A673 (cell line): ENCODE measurements at regions not wholly inside any gene's neighbourhood (a gene's known extent, or its start where the extent isn't known, plus 50 kb on each side); places are given as distances from the start of the nearest gene placed in this dataset.

ENCODE experiments used
- BruUV-seq: library from RNA; stranded (reverse); fragments of 400-500 nt; replicated peaks from 2 replicates; lab custom pipeline; 2021; lab: Mats Ljungman, UMichigan
- CTCF ChIA-PET: fragments of 300-600 bp; sonication (Branson Sonifier 250); formaldehyde crosslinking; loops from one replicate; lab custom pipeline; 2022; ENCODE audit warnings: antibody characterized with exemption; lab: Charles Lee
- POLR2A ChIA-PET: fragments of 300-600 bp; sonication (Branson Sonifier 250); formaldehyde crosslinking; loops from one replicate; lab custom pipeline; 2022; ENCODE audit warnings: antibody characterized with exemption; ENCODE audit not compliant: low non-redundant PET; lab: Charles Lee
- DNase-seq: peaks from one replicate; pipeline ENCODE4 v3.0.0-alpha.2; 2015; ENCODE audit warnings: low spot score
- H3K27ac ChIP-seq: fragments of 200-600 bp; sonication (generic); 2 replicates; pipeline ENCODE4 v1.5.1; 2016; ENCODE audit warnings: mixed run types, low read depth, mild to moderate bottlenecking, mixed read lengths, antibody characterized with exemption, low read length; ENCODE audit not compliant: poor library complexity, severe bottlenecking
- H3K27me3 ChIP-seq: fragments of 200-600 bp; sonication (generic); replicated peaks from 2 replicates; pipeline ENCODE4 v1.6.1; 2017; ENCODE audit warnings: mixed run types, low read depth, mild to moderate bottlenecking, mixed read lengths, antibody characterized with exemption, low read length; ENCODE audit not compliant: insufficient read depth, poor library complexity
- H3K36me3 ChIP-seq: fragments of 200-600 bp; sonication (generic); 2 replicates; pipeline ENCODE4 v1.6.1; 2016; ENCODE audit warnings: mixed run types, mild to moderate bottlenecking, mixed read lengths, antibody characterized with exemption, low read length; ENCODE audit not compliant: insufficient read depth, poor library complexity, severe bottlenecking
- H3K4me1 ChIP-seq: fragments of 200-600 bp; sonication (generic); 2 replicates; pipeline ENCODE4 v1.6.1; 2017; ENCODE audit warnings: mixed run types, mild to moderate bottlenecking, mixed read lengths, antibody characterized with exemption, low read length; ENCODE audit not compliant: insufficient read depth, poor library complexity, severe bottlenecking
- H3K4me3 ChIP-seq: fragments of 200-600 bp; sonication (generic); 2 replicates; pipeline ENCODE4 v1.5.1; 2016; ENCODE audit warnings: low read depth, mixed run types, mild to moderate bottlenecking, mixed read lengths, low read length; ENCODE audit not compliant: poor library complexity, severe bottlenecking
- H3K9me3 ChIP-seq: fragments of 200-600 bp; sonication (generic); 2 replicates; pipeline ENCODE4 v1.6.1; 2016; ENCODE audit warnings: mixed run types, low read depth, mild to moderate bottlenecking, mixed read lengths, antibody characterized with exemption, low read length; ENCODE audit not compliant: poor library complexity, severe bottlenecking
- EZH2 ChIP-seq: fragments of 200-600 bp; sonication (generic); IDR thresholded peaks from 2 replicates; pipeline ENCODE4 v1.6.1; 2017; ENCODE audit warnings: borderline replicate concordance, low read depth, mild to moderate bottlenecking, mixed read lengths, antibody characterized with exemption, low read length; ENCODE audit not compliant: poor library complexity, severe bottlenecking
- intact Hi-C: fragments of 100-400 bp; cut with micrococcal nuclease; formaldehyde crosslinking; loops from one replicate; pipeline ENCODE4 v1.10.0; 2022; ENCODE audit not compliant: unreplicated experiment
- TF ChIP-seq, protein P1 (sequence below): fragments of 300-800, 200-600 bp; sonication (generic); conservative IDR thresholded peaks from 2 replicates; pipeline ENCODE4 v1.5.1; 2017; ENCODE audit warnings: low read depth, mild to moderate bottlenecking, antibody characterized with exemption, low read length, moderate library complexity, mixed read lengths

DNA sequence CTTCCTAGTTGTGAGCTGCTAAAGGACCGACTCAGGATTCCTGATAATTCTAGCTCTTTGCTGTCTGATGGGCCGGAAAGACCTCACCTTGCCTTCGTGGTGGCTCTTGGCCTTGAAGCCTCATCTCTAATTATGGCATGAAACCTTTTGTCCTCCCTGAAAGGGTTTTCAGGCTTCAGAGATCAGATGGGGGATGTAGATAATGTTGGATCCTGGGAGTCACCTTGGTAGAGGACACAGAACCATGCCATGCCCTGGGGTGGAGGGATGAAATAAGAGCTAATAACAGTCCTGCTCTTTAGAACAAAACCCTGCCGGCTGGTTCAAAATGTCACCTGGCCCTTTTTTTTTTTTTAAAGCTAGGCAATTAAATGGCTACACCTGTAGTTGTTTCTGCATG, 50.8 kb upstream of the SYN2 start:
- no peaks in the 10 kb centered on the region for H3K36me3 ChIP-seq
- ChIA-PET POLR2A (no interaction called here), CTCF (no interaction called here)
- peaks cover 11% of the 10 kb centered on the region for H3K27me3 ChIP-seq
- no peak for DNase-seq
- no TSS peak for BruUV-seq
- H3K4me3 ChIP-seq = no peak overlapping the region
- intact Hi-C loops = no loop called here
- H3K27ac ChIP-seq = no peak overlapping the region
- no peak for TF ChIP-seq EZH2
- TF ChIP-seq, protein P1, sequence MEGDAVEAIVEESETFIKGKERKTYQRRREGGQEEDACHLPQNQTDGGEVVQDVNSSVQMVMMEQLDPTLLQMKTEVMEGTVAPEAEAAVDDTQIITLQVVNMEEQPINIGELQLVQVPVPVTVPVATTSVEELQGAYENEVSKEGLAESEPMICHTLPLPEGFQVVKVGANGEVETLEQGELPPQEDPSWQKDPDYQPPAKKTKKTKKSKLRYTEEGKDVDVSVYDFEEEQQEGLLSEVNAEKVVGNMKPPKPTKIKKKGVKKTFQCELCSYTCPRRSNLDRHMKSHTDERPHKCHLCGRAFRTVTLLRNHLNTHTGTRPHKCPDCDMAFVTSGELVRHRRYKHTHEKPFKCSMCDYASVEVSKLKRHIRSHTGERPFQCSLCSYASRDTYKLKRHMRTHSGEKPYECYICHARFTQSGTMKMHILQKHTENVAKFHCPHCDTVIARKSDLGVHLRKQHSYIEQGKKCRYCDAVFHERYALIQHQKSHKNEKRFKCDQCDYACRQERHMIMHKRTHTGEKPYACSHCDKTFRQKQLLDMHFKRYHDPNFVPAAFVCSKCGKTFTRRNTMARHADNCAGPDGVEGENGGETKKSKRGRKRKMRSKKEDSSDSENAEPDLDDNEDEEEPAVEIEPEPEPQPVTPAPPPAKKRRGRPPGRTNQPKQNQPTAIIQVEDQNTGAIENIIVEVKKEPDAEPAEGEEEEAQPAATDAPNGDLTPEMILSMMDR = no peak
- H3K4me1 ChIP-seq = no peaks in the 10 kb centered on the region
- no peaks in the 10 kb centered on the region for H3K9me3 ChIP-seq

DNA sequence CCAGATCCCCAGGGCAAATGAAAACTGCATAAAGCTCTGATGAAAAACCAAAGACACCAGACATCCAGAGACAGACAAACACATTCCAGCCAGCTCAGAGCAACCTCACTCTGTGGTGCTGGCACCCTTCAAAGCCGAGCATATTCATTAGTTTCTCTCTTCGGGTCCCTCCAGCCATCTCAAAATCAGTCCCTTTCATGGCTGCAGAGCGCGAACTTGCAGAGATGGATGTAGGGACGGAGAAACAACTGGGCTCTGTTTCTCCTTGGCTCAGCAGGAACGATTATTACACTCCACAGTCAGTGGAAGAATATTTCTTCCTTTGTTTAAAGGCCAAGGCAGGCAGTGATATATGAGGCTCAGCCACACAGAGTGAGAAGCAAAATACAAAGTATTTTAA, 50.4 kb upstream of the SYN2 start:
- Histone ChIP-seq H3K27ac (no peak overlapping the region), H3K36me3 (no peaks in the 10 kb centered on the region), H3K27me3 (peaks cover 11% of the 10 kb centered on the region), H3K9me3 (no peaks in the 10 kb centered on the region), H3K4me3 (no peak overlapping the region), H3K4me1 (no peaks in the 10 kb centered on the region)
- BruUV-seq = no TSS peak
- POLR2A ChIA-PET = no interaction called here
- intact Hi-C loops = no loop called here
- CTCF ChIA-PET = no interaction called here
- TF ChIP-seq, protein P1 = no peak
- TF ChIP-seq EZH2 = no peak
- no peak for DNase-seq

DNA sequence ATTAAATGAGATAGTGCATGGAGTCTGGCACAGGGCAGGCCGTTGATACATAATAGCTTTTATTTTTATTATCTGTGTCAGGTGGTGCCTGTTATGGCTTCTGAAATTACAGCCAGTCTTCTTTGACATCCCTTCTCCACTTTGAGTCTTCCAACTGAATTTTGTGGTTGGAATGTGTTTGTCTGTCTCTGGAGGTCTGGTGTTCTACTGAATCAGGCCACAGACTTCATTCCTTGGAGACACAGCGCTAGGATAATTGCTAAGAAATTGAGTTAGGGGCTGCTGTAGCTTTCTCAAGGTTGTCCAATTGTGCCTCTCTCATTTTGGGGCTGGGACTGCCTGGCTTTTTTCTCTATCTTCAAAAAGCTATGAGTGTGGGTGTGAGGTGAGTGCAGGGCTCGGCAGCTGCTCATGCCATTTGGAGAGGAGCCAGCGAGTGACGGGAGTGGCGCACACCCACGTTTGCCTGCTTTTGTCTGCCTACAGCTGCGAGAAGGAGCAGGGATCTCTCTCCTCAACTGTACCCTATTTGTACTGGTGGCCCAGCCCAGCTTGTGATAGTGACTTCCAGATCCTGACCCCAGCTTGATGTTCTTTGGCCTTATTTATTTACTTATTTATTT, 49.8 kb upstream of the SYN2 start:
- ChIA-PET POLR2A (no interaction called here), CTCF (no interaction called here)
- no peaks in the 10 kb centered on the region for H3K36me3 ChIP-seq
- H3K9me3 ChIP-seq = no peaks in the 10 kb centered on the region
- no peak overlapping the region for H3K27ac ChIP-seq
- no TSS peak for BruUV-seq
- TF ChIP-seq EZH2 = no peak
- TF ChIP-seq, protein P1 = no peak
- DNase-seq = peak; percentile 13
- intact Hi-C loops = no loop called here
- no peak overlapping the region for H3K4me3 ChIP-seq
- no peaks in the 10 kb centered on the region for H3K4me1 ChIP-seq
- peaks cover 11% of the 10 kb centered on the region for H3K27me3 ChIP-seq
